ENCODE measurements at regions not wholly inside any gene's neighbourhood (a gene's known extent, or its start where the extent isn't known, plus 50 kb on each side); places are given as distances from the start of the nearest gene placed in this dataset.

DNA sequence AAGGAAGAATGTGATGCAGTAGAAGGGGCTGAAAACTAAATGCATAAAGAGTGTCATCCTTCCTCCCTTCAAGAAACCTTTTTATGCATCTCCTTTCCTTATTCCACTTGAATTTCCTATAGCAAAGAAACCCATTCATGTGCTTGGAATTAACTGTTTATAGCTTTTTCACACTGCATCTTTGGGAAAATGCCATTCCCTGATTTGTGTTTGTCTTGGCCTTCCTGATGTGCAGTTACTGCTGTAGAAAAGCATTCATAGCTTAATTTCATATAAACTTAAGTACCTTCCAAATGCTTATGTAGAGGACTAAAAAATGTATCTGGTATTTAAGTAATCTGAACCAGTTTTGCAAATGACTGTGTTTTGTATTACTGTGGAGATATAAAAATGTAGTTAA lies 61.8 kb downstream of the SDR9C7 start:
- H3K27me3 ChIP-seq (replicated peaks; ENCODE audit: control insufficient read depth, insufficient read depth, low read length) = no peaks in the 10 kb centered on the region
- H3K4me1 ChIP-seq = peaks cover under 1% of the 10 kb centered on the region; the same call in 1 of the 2 replicates
- peaks cover 6% of the 10 kb centered on the region for H3K36me3 Mint-ChIP-seq (ENCODE audit: insufficient read depth, unreplicated experiment)
- ChIA-PET POLR2A (no interaction called here), CTCF (no interaction called here)
- TF ChIP-seq, protein P1, sequence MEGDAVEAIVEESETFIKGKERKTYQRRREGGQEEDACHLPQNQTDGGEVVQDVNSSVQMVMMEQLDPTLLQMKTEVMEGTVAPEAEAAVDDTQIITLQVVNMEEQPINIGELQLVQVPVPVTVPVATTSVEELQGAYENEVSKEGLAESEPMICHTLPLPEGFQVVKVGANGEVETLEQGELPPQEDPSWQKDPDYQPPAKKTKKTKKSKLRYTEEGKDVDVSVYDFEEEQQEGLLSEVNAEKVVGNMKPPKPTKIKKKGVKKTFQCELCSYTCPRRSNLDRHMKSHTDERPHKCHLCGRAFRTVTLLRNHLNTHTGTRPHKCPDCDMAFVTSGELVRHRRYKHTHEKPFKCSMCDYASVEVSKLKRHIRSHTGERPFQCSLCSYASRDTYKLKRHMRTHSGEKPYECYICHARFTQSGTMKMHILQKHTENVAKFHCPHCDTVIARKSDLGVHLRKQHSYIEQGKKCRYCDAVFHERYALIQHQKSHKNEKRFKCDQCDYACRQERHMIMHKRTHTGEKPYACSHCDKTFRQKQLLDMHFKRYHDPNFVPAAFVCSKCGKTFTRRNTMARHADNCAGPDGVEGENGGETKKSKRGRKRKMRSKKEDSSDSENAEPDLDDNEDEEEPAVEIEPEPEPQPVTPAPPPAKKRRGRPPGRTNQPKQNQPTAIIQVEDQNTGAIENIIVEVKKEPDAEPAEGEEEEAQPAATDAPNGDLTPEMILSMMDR (IDR thresholded peaks at IDR 0.05; ENCODE audit: insufficient read depth in 1 of 2, low read depth in 1 of 2, low read length in 1 of 2, severe bottlenecking in 1 of 2, unreplicated experiment in 1 of 2) = no peak
- intact Hi-C loops (cut with micrococcal nuclease; ENCODE audit: unreplicated experiment) = no loop called here
- BruUV-seq (replicated peaks) = no TSS peak
- H3K4me3 Mint-ChIP-seq (ENCODE audit: unreplicated experiment) = no peak overlapping the region
- H3K4me1 Mint-ChIP-seq (ENCODE audit: low read depth, unreplicated experiment) = no peaks in the 10 kb centered on the region
- no peak overlapping the region for H3K27ac Mint-ChIP-seq (ENCODE audit: unreplicated experiment)
- H3K36me3 ChIP-seq (ENCODE audit: control insufficient read depth, insufficient read depth, low read length) = no peaks in the 10 kb centered on the region
- no peak for DNase-seq
- H3K9me3 Mint-ChIP-seq (ENCODE audit: unreplicated experiment) = peaks cover 36% of the 10 kb centered on the region
- H3K9me3 ChIP-seq = peaks cover 9% of the 10 kb centered on the region; the same call in 1 of the 2 replicates
- no peaks in the 10 kb centered on the region for H3K27me3 Mint-ChIP-seq (ENCODE audit: insufficient read depth, unreplicated experiment)
- no peak overlapping the region for H3K4me3 ChIP-seq (ENCODE audit: low read depth, low read length)

DNA sequence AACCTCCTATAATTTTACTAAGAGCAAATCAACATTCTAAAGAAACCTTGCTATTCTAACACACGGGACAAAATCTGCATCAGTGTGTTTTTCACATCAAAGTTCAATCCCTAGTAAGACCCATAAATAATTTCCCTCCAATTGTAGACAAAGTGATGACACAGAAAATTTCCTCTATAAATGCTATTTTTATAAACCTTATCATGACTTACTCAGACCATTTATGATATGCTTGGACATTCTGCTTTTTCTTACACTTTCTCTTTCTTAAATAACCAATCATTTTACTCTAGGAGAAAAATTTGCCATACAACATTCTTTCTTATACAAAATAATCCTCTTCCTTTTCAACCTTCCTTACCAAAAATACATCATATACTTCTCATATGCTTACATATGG lies 67.0 kb downstream of the SDR9C7 start:
- H3K36me3 ChIP-seq (ENCODE audit: control insufficient read depth, insufficient read depth, low read length) = no peaks in the 10 kb centered on the region
- Mint-ChIP-seq H3K36me3 (ENCODE audit: insufficient read depth, unreplicated experiment) (no peaks in the 10 kb centered on the region), H3K9me3 (ENCODE audit: unreplicated experiment) (peaks cover 45% of the 10 kb centered on the region), H3K4me1 (ENCODE audit: low read depth, unreplicated experiment) (no peaks in the 10 kb centered on the region), H3K4me3 (ENCODE audit: unreplicated experiment) (no peak overlapping the region), H3K27ac (ENCODE audit: unreplicated experiment) (no peak overlapping the region), H3K27me3 (ENCODE audit: insufficient read depth, unreplicated experiment) (no peaks in the 10 kb centered on the region)
- H3K27me3 ChIP-seq (replicated peaks; ENCODE audit: control insufficient read depth, insufficient read depth, low read length) = no peaks in the 10 kb centered on the region
- peaks cover 46% of the 10 kb centered on the region for H3K9me3 ChIP-seq
- TF ChIP-seq, protein P1 (IDR thresholded peaks at IDR 0.05; ENCODE audit: insufficient read depth in 1 of 2, low read depth in 1 of 2, low read length in 1 of 2, severe bottlenecking in 1 of 2, unreplicated experiment in 1 of 2) = no peak
- CTCF ChIA-PET = no interaction called here
- no peak overlapping the region for H3K4me3 ChIP-seq (ENCODE audit: low read depth, low read length)
- intact Hi-C loops (cut with micrococcal nuclease; ENCODE audit: unreplicated experiment) = no loop called here
- no TSS peak for BruUV-seq (replicated peaks)
- H3K4me1 ChIP-seq = no peaks in the 10 kb centered on the region
- POLR2A ChIA-PET = no interaction called here
- no peak for DNase-seq

DNA sequence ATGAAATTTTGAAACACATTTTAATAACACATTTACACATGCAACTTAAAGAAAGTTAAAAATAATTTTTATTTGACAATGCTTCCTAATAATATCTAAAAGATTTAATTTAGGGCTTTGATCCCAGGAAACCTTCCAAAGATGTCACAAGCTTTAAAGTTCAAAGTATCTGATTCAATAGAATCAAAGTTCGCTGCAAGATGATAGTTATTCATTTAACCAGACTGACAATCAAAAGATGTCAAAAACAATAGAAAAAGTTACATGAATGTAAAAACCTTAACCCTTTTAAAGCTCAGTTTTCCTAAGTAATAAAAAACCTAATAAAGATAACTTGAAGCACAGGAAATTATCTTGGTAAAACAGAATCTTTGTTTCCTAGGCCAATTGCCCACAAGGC lies 67.7 kb downstream of the SDR9C7 start:
- CTCF ChIA-PET = no interaction called here
- Histone ChIP-seq H3K27me3 (replicated peaks; ENCODE audit: control insufficient read depth, insufficient read depth, low read length) (no peaks in the 10 kb centered on the region), H3K4me3 (ENCODE audit: low read depth, low read length) (no peak overlapping the region), H3K4me1 (no peaks in the 10 kb centered on the region), H3K9me3 (peaks cover 46% of the 10 kb centered on the region), H3K36me3 (ENCODE audit: control insufficient read depth, insufficient read depth, low read length) (no peaks in the 10 kb centered on the region)
- POLR2A ChIA-PET = no interaction called here
- intact Hi-C loops (cut with micrococcal nuclease; ENCODE audit: unreplicated experiment) = no loop called here
- no peaks in the 10 kb centered on the region for H3K27me3 Mint-ChIP-seq (ENCODE audit: insufficient read depth, unreplicated experiment)
- no peak overlapping the region for H3K27ac Mint-ChIP-seq (ENCODE audit: unreplicated experiment)
- no peaks in the 10 kb centered on the region for H3K36me3 Mint-ChIP-seq (ENCODE audit: insufficient read depth, unreplicated experiment)
- TF ChIP-seq, protein P1 (IDR thresholded peaks at IDR 0.05; ENCODE audit: insufficient read depth in 1 of 2, low read depth in 1 of 2, low read length in 1 of 2, severe bottlenecking in 1 of 2, unreplicated experiment in 1 of 2) = no peak
- no peaks in the 10 kb centered on the region for H3K4me1 Mint-ChIP-seq (ENCODE audit: low read depth, unreplicated experiment)
- peaks cover 45% of the 10 kb centered on the region for H3K9me3 Mint-ChIP-seq (ENCODE audit: unreplicated experiment)
- no peak overlapping the region for H3K4me3 Mint-ChIP-seq (ENCODE audit: unreplicated experiment)
- no TSS peak for BruUV-seq (replicated peaks)
- no peak for DNase-seq

Measured in Caco-2 (cell line).